DOHH2 (cell line): ENCODE measurements at regions not wholly inside any gene's neighbourhood (a gene's known extent, or its start where the extent isn't known, plus 50 kb on each side); places are given as distances from the start of the nearest gene placed in this dataset.

Experiments
- H3F3A ChIP-seq: fragments of 200-600 bp; sonication (generic), shearing (Covaris generic); 2 replicates; pipeline ENCODE4 v1.6.0; 2016; ENCODE audit warnings: antibody characterized with exemption, mild to moderate bottlenecking; ENCODE audit not compliant: control insufficient read depth, insufficient read depth
- H3K27ac ChIP-seq: fragments of 200-600 bp; sonication (generic); 2 replicates; pipeline ENCODE4 v1.5.1; 2014; ENCODE audit warnings: low read depth, mild to moderate bottlenecking, low read length, moderate library complexity
- H3K27me3 ChIP-seq: fragments of 200-600 bp; sonication (generic); 2 replicates; pipeline ENCODE4 v1.6.1; 2014; ENCODE audit warnings: mild to moderate bottlenecking, low read length, mixed read lengths; ENCODE audit not compliant: control insufficient read depth
- H3K36me3 ChIP-seq: fragments of 200-600 bp; sonication (generic); 2 replicates; pipeline ENCODE4 v1.6.1; 2014; ENCODE audit warnings: mild to moderate bottlenecking, low read length, moderate library complexity, mixed read lengths; ENCODE audit not compliant: control insufficient read depth
- H3K4me1 ChIP-seq: fragments of 200-600 bp; sonication (generic); 2 replicates; pipeline ENCODE4 v1.6.1; 2014; ENCODE audit warnings: mild to moderate bottlenecking, low read length, mixed read lengths; ENCODE audit not compliant: control insufficient read depth
- H3K4me2 ChIP-seq: fragments of 200-600 bp; sonication (generic); 2 replicates; pipeline ENCODE4 v1.6.0; 2014; ENCODE audit warnings: mild to moderate bottlenecking, low read length, moderate library complexity
- H3K4me3 ChIP-seq: fragments of 200-600 bp; sonication (generic); 2 replicates; pipeline ENCODE4 v1.5.1; 2014; ENCODE audit warnings: mild to moderate bottlenecking, low read length, mixed read lengths
- H3K79me2 ChIP-seq: fragments of 200-600 bp; sonication (generic); 2 replicates; pipeline ENCODE4 v1.6.1; 2014; ENCODE audit warnings: mild to moderate bottlenecking, low read length, mixed read lengths; ENCODE audit not compliant: control insufficient read depth
- H3K9me2 ChIP-seq: fragments of 200-600 bp; sonication (generic); replicated peaks from 2 replicates; pipeline ENCODE4 v1.6.1; 2014; ENCODE audit warnings: mild to moderate bottlenecking, low read length, mixed read lengths; ENCODE audit not compliant: control insufficient read depth
- H3K9me3 ChIP-seq: fragments of 200-600 bp; sonication (generic); 2 replicates; pipeline ENCODE4 v1.6.1; 2014; ENCODE audit warnings: antibody characterized with exemption, low read length, mixed read lengths; ENCODE audit not compliant: control insufficient read depth, insufficient read depth
- H4K20me1 ChIP-seq: fragments of 200-600 bp; sonication (generic); 2 replicates; pipeline ENCODE4 v1.6.0; 2014; ENCODE audit warnings: low read depth, mild to moderate bottlenecking, antibody characterized with exemption, low read length, moderate library complexity; ENCODE audit not compliant: control insufficient read depth, insufficient read depth
- CTCF ChIP-seq: fragments of 200-600 bp; sonication (generic); IDR thresholded peaks from one replicate; pipeline ENCODE4 v1.5.1; 2014; ENCODE audit warnings: antibody characterized with exemption, mild to moderate bottlenecking, low read depth, low read length; ENCODE audit not compliant: poor library complexity, severe bottlenecking
- EZH2phosphoT487 ChIP-seq: fragments of 200-600 bp; sonication (generic); IDR thresholded peaks from 2 replicates; pipeline ENCODE4 v1.6.1; 2017; ENCODE audit warnings: borderline replicate concordance, mild to moderate bottlenecking, antibody characterized with exemption, low read length, moderate library complexity, mixed read lengths

- Histone ChIP-seq H4K20me1 (no peaks in the 10 kb centered on the region), H3K27me3 (no peaks in the 10 kb centered on the region), H3F3A (no peaks in the 10 kb centered on the region), H3K4me3 (no peak overlapping the region), H3K36me3 (no peaks in the 10 kb centered on the region), H3K4me2 (no peak overlapping the region), H3K9me2 (no peaks in the 10 kb centered on the region), H3K4me1 (no peaks in the 10 kb centered on the region), H3K79me2 (no peaks in the 10 kb centered on the region), H3K9me3 (no peaks in the 10 kb centered on the region), H3K27ac (no peak overlapping the region)
- no peak for TF ChIP-seq CTCF
- no peak for TF ChIP-seq EZH2phosphoT487
These were observed 73.7 kb upstream of the MYCN start for GRCh38 chr2:15866563-15867193.

DNA sequence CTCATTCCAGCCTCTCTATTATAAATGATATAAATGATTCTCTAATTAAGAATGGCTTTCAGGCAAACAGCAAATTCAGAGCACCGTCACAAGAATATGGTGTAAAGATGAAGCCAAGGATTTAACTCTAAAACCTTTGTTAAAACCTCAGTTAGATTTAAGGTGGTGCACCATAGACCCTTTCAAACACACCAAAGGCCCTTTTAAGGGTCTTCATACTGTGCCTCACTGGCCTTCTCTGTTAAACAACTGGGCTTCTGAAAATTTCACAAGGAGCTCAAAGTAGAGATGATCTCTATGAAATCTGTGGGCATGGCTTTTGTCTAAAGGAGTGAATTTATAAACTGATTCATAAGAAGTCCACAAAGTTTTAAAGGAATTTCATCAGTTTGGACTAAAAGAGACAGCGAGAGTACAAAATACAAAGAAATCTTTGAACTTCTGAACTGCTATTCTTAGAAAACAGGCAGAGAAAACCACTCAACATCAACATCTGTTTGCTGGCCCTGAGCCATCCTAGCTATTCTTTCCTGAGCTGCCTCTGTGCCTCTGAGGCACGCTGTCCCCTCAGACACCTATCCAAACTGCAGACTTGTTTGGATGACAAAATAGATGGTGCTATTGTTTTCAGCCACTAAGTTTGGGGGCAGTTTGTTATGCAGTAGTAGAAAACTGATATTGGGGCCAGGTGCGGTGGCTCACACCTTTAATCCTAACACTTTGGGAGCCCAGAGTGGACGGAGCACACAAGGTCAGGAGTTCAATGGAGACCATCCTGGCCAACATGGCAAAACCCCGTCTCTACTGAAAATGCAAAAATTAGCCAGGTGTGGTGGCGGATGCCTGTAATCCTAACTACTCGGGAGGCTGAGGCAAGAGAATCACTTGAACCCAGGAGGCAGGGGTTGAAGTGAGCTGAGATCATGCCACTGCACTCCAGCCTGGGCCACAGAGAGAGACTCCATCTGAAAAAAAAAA is 72.9 kb upstream of the MYCN start:
- Histone ChIP-seq H3K9me2 (no peaks in the 10 kb centered on the region), H4K20me1 (no peaks in the 10 kb centered on the region), H3K27me3 (no peaks in the 10 kb centered on the region), H3K36me3 (no peaks in the 10 kb centered on the region), H3K79me2 (no peaks in the 10 kb centered on the region), H3K4me2 (no peak overlapping the region), H3K4me1 (no peaks in the 10 kb centered on the region), H3F3A (no peaks in the 10 kb centered on the region), H3K27ac (no peak overlapping the region), H3K4me3 (no peak overlapping the region), H3K9me3 (no peaks in the 10 kb centered on the region)
- no peak for TF ChIP-seq EZH2phosphoT487
- no peak for TF ChIP-seq CTCF

DNA sequence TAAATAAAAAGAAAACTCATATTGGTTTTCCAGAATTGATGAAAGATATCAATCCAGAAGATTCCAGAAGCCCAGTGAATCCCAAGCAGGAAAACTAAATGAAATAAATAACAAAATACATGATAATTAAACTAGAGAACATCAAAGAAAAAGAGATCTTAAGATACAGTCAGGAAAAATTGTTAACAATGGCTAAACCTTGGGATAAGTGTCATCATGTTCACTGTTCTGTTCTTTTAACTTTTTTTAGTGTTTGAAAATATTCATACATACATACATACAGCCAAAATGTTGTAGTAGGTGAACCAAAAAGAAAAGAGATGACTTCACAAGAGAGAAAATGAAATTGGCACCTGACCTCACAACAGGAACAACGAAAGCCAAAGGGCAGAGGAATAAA is 72.2 kb upstream of the MYCN start:
- no peak overlapping the region for H3K4me3 ChIP-seq
- no peaks in the 10 kb centered on the region for H3F3A ChIP-seq
- no peak for TF ChIP-seq EZH2phosphoT487
- no peak for TF ChIP-seq CTCF
- H3K27ac ChIP-seq: no peak overlapping the region
- no peak overlapping the region for H3K4me2 ChIP-seq
- no peaks in the 10 kb centered on the region for H3K9me3 ChIP-seq
- H4K20me1 ChIP-seq: no peaks in the 10 kb centered on the region
- no peaks in the 10 kb centered on the region for H3K79me2 ChIP-seq
- H3K27me3 ChIP-seq: no peaks in the 10 kb centered on the region
- no peaks in the 10 kb centered on the region for H3K9me2 ChIP-seq
- no peaks in the 10 kb centered on the region for H3K4me1 ChIP-seq
- H3K36me3 ChIP-seq: no peaks in the 10 kb centered on the region
